ENCODE measurements at regions not wholly inside any gene's neighbourhood (a gene's known extent, or its start where the extent isn't known, plus 50 kb on each side); places are given as distances from the start of the nearest gene placed in this dataset.
"Not testable (repeated sequence)": the region's sequence is repeated elsewhere in the genome, so short reads cannot be mapped to it uniquely, and the experiment has no call there.

GRCh38 chr19:56976995-56977906 is 136.7 kb upstream of the PEG3 start:
- no peak for DNase-seq (ENCODE audit: low read depth in 4 of 4, low spot score in 2 of 4)

GRCh38 chr19:56978023-56978565 is 137.6 kb upstream of the PEG3 start:
- no peak for DNase-seq (ENCODE audit: low read depth in 4 of 4, low spot score in 2 of 4)

GRCh38 chr19:56980326-56980725 is 139.5 kb upstream of the USP29 start:
- DNase-seq (ENCODE audit: low read depth in 4 of 4, low spot score in 2 of 4): not testable (repeated sequence)

GRCh38 chr19:56980906-56981305 is 138.9 kb upstream of the USP29 start:
- DNase-seq (ENCODE audit: low read depth in 4 of 4, low spot score in 2 of 4): peak in 1 of 4 donors; percentile 56

- DNase-seq (ENCODE audit: low read depth in 4 of 4, low spot score in 2 of 4): not testable (repeated sequence)
These were observed 138.3 kb upstream of the USP29 start for GRCh38 chr19:56981440-56981839.

GRCh38 chr19:56983171-56983570 is 136.6 kb upstream of the USP29 start:
- DNase-seq (ENCODE audit: low read depth in 4 of 4, low spot score in 2 of 4): no peak

GRCh38 chr19:56983804-56984203 is 136.0 kb upstream of the USP29 start:
- DNase-seq (ENCODE audit: low read depth in 4 of 4, low spot score in 2 of 4): no peak

GRCh38 chr19:56986386-56986785 is 133.4 kb upstream of the USP29 start:
- DNase-seq (ENCODE audit: low read depth in 4 of 4, low spot score in 2 of 4): no peak

- DNase-seq (ENCODE audit: low read depth in 4 of 4, low spot score in 2 of 4): no peak
These were observed 132.6 kb upstream of the USP29 start for GRCh38 chr19:56987184-56987583.

GRCh38 chr19:56988299-56988698 is 131.5 kb upstream of the USP29 start:
- no peak for DNase-seq (ENCODE audit: low read depth in 4 of 4, low spot score in 2 of 4)

- no peak for DNase-seq (ENCODE audit: low read depth in 4 of 4, low spot score in 2 of 4)
These were observed 127.9 kb upstream of the USP29 start for GRCh38 chr19:56991912-56992311.

- no peak for DNase-seq (ENCODE audit: low read depth in 4 of 4, low spot score in 2 of 4)
These were observed 125.9 kb upstream of the USP29 start for GRCh38 chr19:56993851-56994250.

GRCh38 chr19:56994251-56995017 is 125.4 kb upstream of the USP29 start:
- DNase-seq (ENCODE audit: low read depth in 4 of 4, low spot score in 2 of 4): no peak

- no peak for DNase-seq (ENCODE audit: low read depth in 4 of 4, low spot score in 2 of 4)
These were observed 124.5 kb upstream of the USP29 start for GRCh38 chr19:56995303-56995702.

- DNase-seq (ENCODE audit: low read depth in 4 of 4, low spot score in 2 of 4): no peak
These were observed 117.6 kb upstream of the USP29 start for GRCh38 chr19:57002195-57002601.

GRCh38 chr19:57002710-57003109 is 117.1 kb upstream of the USP29 start:
- DNase-seq (ENCODE audit: low read depth in 4 of 4, low spot score in 2 of 4): no peak

GRCh38 chr19:57004418-57004817 is 115.4 kb upstream of the USP29 start:
- DNase-seq (ENCODE audit: low read depth in 4 of 4, low spot score in 2 of 4): no peak

GRCh38 chr19:57008432-57008831 is 111.4 kb upstream of the USP29 start:
- no peak for DNase-seq (ENCODE audit: low read depth in 4 of 4, low spot score in 2 of 4)

- DNase-seq (ENCODE audit: low read depth in 4 of 4, low spot score in 2 of 4): no peak
These were observed 109.2 kb upstream of the USP29 start for GRCh38 chr19:57010541-57010940.

GRCh38 chr19:57016076-57016475 is 103.7 kb upstream of the USP29 start:
- no peak for DNase-seq (ENCODE audit: low read depth in 4 of 4, low spot score in 2 of 4)

- no peak for DNase-seq (ENCODE audit: low read depth in 4 of 4, low spot score in 2 of 4)
These were observed 103.3 kb upstream of the USP29 start for GRCh38 chr19:57016491-57016890.
